K562 (cell line): ENCODE measurements at regions not wholly inside any gene's neighbourhood (a gene's known extent, or its start where the extent isn't known, plus 50 kb on each side); places are given as distances from the start of the nearest gene placed in this dataset.

Experiments
- CHD2 ChIP-seq: IDR thresholded peaks from 2 replicates; pipeline ENCODE4 v1.6.1; 2011; ENCODE audit warnings: low read depth, low read length
- CREM ChIP-seq: IDR thresholded peaks from 2 replicates; pipeline ENCODE4 v1.6.1; 2014; ENCODE audit warnings: antibody characterized with exemption, low read depth
- HDAC1 ChIP-seq, 2 experiments: fragments of 450-650 bp; IDR thresholded peaks; 2 replicates each; pipeline ENCODE4 v1.6.1; 2016 to 2017; ENCODE audit warnings: inconsistent platforms in 1 of 2, mild to moderate bottlenecking in 1 of 2, moderate library complexity in 1 of 2
- RAD21 ChIP-seq, 2 experiments: fragments of 250-450 bp in 1 of 2; fragments of 450-650 bp in 1 of 2; sonication (Bioruptor Pico) in 1 of 2; formaldehyde crosslinking in 1 of 2; IDR thresholded peaks in 1 of 2; conservative IDR thresholded peaks in 1 of 2; 2 replicates each; pipeline versions ENCODE4 v1.4.0 to v1.8.0; 2020 to 2022; ENCODE audit warnings: mild to moderate bottlenecking in 2 of 2, moderate library complexity in 1 of 2

DNA sequence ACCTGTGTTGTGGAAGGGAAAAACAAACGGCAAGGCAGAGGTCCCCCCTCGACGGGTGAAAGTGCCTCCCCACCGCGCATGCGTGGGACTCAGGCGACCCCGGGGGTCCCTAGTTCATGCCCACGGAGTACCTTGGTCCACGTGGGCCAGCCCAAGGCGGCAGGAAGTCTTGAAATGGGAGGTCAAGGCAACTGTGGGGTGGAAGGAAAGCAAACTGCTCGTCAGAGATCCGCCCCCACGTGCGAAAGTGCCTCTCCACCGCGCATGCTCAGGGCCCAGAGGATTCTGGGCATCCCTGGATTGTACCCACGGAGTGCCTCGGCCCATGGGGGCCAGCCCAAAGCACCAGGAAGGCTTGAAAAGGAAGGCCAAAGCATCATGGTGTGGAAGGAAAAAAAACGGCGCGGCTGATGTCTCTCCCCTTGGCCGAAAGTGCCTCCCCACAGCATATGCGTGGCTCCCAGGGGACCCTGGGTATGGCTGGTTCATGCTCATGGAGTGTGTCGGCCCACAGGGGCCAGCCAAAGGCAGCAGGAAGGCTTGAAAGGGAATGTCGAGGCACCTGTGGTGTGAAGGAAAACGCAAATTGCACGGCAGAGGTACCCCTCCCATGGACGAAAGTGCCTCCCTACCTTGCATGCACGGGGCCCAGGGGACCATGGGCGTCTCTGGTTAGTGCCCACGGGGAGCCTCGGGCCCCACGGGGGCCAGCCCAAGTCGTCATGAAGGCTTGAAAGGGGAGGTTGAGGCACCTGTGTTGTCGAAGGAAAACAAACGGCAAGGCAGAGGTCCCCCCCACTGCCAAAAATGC is 369.7 kb downstream of the ALG10 start:
- TF ChIP-seq HDAC1 (IDR thresholded peaks at IDR 0.05), result no peak
- no peak for TF ChIP-seq CHD2
- no peak for TF ChIP-seq RAD21 (CRISPR knock-in tag; conservative IDR thresholded peaks at IDR 0.05 in 1 of 2, IDR thresholded peaks at IDR 0.05 in 1 of 2)
- no peak for TF ChIP-seq CREM
